ENCODE measurements at regions not wholly inside any gene's neighbourhood (a gene's known extent, or its start where the extent isn't known, plus 50 kb on each side); places are given as distances from the start of the nearest gene placed in this dataset.
A peak's percentile ranks its signal among the peaks of the same experiment; 100 is the strongest.

DNA sequence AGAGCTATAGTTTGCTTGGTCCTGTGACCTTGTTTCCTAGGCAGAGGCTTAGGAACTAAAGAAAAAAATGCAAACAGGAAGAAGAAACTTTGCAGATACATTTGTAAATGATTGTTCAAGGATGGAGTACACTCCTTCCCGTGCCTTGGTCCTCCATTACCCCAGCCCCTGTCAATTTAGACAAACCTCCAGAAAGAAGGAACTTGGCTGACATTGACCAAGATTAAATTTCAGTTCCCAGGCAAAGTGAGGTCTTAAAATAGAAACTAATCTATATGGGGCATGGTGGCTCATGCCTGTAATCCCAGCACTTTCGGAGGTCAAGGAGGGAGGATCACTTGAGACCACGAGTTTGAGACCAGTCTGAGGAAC lies 179.9 kb upstream of the FN1 start:
- H3K4me1 Mint-ChIP-seq (ENCODE audit: unreplicated experiment) = peaks cover 61% of the 10 kb centered on the region
- peak overlapping the region; percentile 29 for H3K27ac Mint-ChIP-seq (ENCODE audit: unreplicated experiment)
- TF ChIP-seq, protein P1, sequence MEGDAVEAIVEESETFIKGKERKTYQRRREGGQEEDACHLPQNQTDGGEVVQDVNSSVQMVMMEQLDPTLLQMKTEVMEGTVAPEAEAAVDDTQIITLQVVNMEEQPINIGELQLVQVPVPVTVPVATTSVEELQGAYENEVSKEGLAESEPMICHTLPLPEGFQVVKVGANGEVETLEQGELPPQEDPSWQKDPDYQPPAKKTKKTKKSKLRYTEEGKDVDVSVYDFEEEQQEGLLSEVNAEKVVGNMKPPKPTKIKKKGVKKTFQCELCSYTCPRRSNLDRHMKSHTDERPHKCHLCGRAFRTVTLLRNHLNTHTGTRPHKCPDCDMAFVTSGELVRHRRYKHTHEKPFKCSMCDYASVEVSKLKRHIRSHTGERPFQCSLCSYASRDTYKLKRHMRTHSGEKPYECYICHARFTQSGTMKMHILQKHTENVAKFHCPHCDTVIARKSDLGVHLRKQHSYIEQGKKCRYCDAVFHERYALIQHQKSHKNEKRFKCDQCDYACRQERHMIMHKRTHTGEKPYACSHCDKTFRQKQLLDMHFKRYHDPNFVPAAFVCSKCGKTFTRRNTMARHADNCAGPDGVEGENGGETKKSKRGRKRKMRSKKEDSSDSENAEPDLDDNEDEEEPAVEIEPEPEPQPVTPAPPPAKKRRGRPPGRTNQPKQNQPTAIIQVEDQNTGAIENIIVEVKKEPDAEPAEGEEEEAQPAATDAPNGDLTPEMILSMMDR (IDR thresholded peaks at IDR 0.05) = no peak
- no peaks in the 10 kb centered on the region for H3K36me3 Mint-ChIP-seq (ENCODE audit: unreplicated experiment)
- H3K9me3 Mint-ChIP-seq (ENCODE audit: unreplicated experiment) = peaks cover 4% of the 10 kb centered on the region
- no peaks in the 10 kb centered on the region for H3K27me3 Mint-ChIP-seq (ENCODE audit: unreplicated experiment)
- no peak overlapping the region for H3K4me3 Mint-ChIP-seq (ENCODE audit: unreplicated experiment)
- DNase-seq (ENCODE audit: extremely low spot score, unreplicated experiment) = no peak

DNA sequence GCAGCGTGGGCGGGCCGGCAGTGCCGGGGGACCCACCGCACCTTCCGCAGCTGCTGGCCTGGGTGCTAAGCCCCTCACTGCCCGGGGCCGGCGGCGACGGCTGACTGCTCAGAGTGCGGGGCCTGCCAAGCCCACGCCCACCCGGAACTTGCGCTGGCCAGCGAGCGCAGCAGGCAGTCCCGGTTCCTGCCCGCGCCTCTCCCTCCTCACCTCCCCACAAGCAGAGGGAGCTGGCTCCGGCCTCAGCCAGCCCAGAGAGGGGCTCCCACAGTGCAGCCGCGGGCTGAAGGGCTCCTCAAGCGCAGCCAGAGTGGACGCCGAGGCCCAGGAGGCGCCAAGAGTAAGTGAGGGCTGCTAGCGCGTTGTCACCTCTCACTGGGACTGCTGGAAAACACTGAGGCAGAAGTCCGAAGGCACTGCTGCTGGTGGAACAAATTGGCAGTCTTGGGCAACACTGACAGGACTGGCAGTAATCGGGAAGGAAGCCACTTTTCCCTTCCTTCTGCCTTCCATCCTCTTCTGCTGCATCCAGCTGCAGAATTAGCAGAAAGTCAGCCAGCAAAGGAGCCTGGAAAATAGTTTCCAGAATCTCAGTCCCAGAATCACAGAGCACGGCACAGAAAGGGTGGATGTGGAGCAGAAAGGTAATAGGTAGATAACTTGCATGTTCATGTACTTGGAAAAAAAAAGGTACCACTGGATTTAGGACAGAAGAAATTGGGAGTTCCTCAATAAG lies 179.4 kb upstream of the FN1 start:
- Mint-ChIP-seq H3K27me3 (ENCODE audit: unreplicated experiment) (no peaks in the 10 kb centered on the region), H3K9me3 (ENCODE audit: unreplicated experiment) (peaks cover 7% of the 10 kb centered on the region), H3K36me3 (ENCODE audit: unreplicated experiment) (no peaks in the 10 kb centered on the region), H3K4me3 (ENCODE audit: unreplicated experiment) (no peak overlapping the region), H3K4me1 (ENCODE audit: unreplicated experiment) (peaks cover 59% of the 10 kb centered on the region), H3K27ac (ENCODE audit: unreplicated experiment) (peak overlapping the region; percentile 29)
- DNase-seq (ENCODE audit: extremely low spot score, unreplicated experiment) = no peak
- TF ChIP-seq, protein P1 (IDR thresholded peaks at IDR 0.05) = no peak

DNA sequence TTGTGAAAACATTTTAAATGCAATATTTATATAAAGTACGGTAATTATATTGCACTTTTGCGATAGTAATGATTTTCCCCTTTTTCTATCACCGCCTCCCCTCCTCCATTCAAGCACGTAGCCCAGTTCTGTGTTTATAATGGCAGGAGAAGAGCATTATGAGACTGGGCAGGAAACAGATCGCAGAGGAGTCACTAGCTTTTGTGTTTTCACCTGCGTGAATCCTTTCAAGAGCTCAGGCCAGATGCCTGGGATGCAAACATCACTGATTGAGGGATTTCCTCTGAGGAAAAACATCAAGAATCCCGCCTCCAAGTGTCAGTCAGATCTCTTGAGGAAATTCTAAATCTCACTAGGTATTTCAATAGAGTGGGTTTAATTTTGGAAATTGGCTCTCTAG lies 178.4 kb upstream of the FN1 start:
- TF ChIP-seq, protein P1 (IDR thresholded peaks at IDR 0.05) = no peak
- Mint-ChIP-seq H3K27me3 (ENCODE audit: unreplicated experiment) (no peaks in the 10 kb centered on the region), H3K36me3 (ENCODE audit: unreplicated experiment) (no peaks in the 10 kb centered on the region), H3K9me3 (ENCODE audit: unreplicated experiment) (peaks cover 7% of the 10 kb centered on the region), H3K4me3 (ENCODE audit: unreplicated experiment) (no peak overlapping the region), H3K27ac (ENCODE audit: unreplicated experiment) (no peak overlapping the region), H3K4me1 (ENCODE audit: unreplicated experiment) (peaks cover 52% of the 10 kb centered on the region)
- no peak for DNase-seq (ENCODE audit: extremely low spot score, unreplicated experiment)

DNA sequence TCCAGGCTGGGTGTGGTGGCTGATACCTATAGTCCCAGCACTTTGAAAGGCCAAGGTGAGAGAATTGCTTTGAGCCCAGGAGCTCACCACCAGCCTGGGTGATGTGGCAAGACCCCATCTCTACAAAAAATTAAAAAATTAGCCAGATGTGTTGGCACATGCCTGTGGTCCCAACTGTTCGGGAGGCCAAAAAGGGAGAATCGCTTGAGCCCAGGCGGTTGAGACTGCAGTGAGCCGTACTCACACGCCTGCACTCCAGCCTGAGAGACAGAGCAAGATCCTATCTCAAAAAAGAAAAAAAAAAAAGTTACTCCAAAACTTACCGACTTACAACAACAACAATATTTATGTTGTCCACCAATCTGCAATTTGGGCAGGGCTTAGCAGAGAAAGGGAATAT lies 178.0 kb upstream of the FN1 start:
- DNase-seq (ENCODE audit: extremely low spot score, unreplicated experiment) = no peak
- H3K9me3 Mint-ChIP-seq (ENCODE audit: unreplicated experiment) = peaks cover 7% of the 10 kb centered on the region
- no peaks in the 10 kb centered on the region for H3K27me3 Mint-ChIP-seq (ENCODE audit: unreplicated experiment)
- TF ChIP-seq, protein P1 (IDR thresholded peaks at IDR 0.05) = no peak
- H3K27ac Mint-ChIP-seq (ENCODE audit: unreplicated experiment) = no peak overlapping the region
- H3K4me3 Mint-ChIP-seq (ENCODE audit: unreplicated experiment) = no peak overlapping the region
- peaks cover 51% of the 10 kb centered on the region for H3K4me1 Mint-ChIP-seq (ENCODE audit: unreplicated experiment)
- no peaks in the 10 kb centered on the region for H3K36me3 Mint-ChIP-seq (ENCODE audit: unreplicated experiment)

DNA sequence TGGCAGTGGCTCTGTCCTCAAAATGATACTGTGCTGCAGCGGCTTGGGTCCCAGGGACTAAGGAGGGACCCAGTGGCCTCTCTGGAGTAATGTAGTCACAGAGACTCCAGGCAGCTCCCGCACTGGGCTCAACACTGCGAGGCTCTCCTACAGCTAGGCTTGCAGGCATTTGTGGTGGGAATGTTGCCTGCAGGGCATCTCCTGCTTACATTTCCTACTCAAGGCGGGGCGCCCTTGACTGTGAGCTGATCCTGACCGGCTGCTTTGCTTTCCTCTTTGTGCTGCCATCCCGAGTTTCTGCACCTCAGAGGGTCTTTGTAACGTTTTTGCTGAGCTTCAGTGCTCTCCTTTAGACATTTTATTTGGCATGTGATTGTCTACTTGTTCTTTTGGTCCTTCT lies 177.4 kb upstream of the FN1 start:
- TF ChIP-seq, protein P1 (IDR thresholded peaks at IDR 0.05) = no peak
- Mint-ChIP-seq H3K36me3 (ENCODE audit: unreplicated experiment) (no peaks in the 10 kb centered on the region), H3K27me3 (ENCODE audit: unreplicated experiment) (no peaks in the 10 kb centered on the region), H3K27ac (ENCODE audit: unreplicated experiment) (peak overlapping the region; percentile 3), H3K4me3 (ENCODE audit: unreplicated experiment) (no peak overlapping the region), H3K9me3 (ENCODE audit: unreplicated experiment) (peaks cover 7% of the 10 kb centered on the region), H3K4me1 (ENCODE audit: unreplicated experiment) (peaks cover 45% of the 10 kb centered on the region)
- DNase-seq (ENCODE audit: extremely low spot score, unreplicated experiment) = no peak
